Medulla oblongata (tissue), 1 donor: ENCODE measurements at regions not wholly inside any gene's neighbourhood (a gene's known extent, or its start where the extent isn't known, plus 50 kb on each side); places are given as distances from the start of the nearest gene placed in this dataset.
"Not testable (repeated sequence)": the region's sequence is repeated elsewhere in the genome, so short reads cannot be mapped to it uniquely, and the experiment has no call there.

Experiments
- DNase-seq: peaks from one replicate; pipeline ENCODE4 v3.0.0-alpha.2; 2015; ENCODE audit errors: extremely low spot score

DNA sequence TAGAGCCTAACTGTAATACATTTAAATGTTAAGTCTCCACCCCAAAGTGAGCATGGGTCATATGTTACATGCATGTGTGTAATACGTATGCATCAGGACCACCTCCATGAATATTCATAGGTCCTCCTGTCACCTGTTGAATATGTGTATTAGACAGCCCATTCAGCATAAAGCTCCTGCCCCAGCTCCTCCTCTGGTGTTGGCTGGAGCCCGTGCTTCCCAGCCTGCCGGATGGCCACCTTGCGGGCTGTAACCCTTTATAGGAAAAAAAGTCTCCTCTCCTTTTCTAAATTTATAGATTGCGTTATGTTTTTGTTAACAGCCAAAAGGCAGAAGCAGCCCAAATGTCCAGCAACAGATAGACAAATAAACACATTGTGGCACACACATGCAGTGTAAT lies 299.5 kb downstream of the MED10 start:
- DNase-seq, result no peak

DNA sequence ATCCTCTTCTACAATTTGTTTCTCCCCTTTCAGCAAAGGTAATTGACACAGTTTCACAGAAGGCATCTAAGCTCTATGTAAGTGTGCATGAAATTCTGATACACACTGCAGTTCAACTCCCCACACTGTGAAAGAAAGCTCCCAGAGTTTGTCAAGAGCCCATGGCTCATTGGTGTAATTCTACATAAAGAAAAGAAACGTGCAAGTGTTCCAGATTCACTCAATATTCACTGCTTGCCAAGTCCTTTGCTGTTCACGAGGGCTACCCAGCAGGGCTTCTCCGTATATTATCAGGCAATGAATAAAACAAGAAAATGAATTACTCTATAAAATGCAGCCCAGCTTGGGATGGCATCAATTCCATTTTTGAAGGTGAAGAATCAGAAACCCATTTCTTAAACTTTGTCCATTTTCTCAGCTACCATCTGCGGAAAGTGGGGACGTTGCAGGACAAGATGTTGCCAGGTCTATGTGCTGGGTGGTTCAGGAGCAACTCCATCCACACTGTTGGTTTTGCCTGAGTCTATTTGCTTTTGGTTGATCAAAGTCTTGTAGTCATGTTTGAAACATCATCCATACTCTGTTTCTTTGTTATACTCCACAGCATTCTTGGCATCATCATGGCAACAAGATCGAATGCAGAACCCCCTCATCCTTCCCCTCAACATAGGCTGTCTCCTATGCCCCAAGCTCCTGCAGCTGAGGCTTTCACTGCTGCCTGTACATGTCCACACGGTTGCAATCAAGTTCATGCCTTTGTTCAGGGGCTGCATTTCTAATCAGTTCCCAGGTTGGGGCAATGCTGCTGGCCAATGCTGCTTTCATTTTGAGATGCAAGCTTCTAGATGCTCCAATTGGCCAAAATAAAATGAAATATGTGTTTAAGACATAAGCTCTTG lies 301.8 kb downstream of the MED10 start:
- DNase-seq, result no peak

DNA sequence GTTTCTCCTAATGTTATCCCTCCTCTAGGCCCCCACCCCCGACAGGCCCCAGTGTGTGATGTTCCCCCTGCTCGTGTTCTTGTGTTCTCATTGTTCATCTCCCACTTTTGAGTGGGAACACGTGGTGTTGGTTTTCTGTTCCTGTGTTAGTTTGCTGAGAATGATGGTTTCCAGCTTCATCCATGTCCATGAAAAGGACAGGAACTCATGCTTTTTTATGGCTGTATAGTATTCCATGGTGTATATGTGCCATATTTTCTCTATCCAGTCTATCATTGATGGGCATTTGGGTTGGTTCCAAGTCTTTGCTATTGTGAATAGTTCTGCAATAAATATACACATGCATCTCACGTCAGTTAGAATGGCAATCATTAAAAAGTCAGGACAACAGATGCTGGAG lies 305.9 kb downstream of the MED10 start:
- not testable (repeated sequence) for DNase-seq

DNA sequence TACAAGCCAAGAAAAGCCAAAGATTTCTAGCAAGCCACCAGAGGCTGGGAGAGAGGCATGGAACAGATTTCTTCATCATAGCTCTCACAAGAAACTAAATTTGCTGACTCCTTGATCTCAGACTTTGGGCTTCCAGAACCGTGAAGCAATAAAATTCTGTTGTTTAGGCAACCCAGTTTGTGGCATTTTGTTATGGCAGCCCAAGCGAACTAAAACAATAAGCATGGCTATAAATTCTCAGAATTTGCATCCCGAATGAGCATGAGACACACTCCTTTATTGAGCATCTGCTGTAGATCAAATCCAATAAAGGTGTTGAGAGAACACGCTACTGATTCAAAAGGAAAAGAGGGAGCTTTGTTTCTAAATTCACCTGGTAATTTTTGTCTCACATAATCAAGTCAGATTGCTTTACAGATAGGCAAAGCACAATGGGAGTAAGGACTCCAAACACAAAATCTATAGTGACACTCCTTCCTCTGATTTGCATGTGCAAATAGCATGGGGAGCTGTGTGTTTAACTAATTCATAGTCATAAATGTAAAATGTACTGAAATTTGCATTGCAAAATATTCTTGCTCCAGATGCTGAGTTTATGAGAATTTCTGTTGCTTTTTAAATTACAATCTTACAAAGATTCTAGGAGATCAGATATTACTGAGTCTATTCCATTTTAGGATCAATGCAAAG lies 308.7 kb downstream of the MED10 start:
- DNase-seq, result no peak

DNA sequence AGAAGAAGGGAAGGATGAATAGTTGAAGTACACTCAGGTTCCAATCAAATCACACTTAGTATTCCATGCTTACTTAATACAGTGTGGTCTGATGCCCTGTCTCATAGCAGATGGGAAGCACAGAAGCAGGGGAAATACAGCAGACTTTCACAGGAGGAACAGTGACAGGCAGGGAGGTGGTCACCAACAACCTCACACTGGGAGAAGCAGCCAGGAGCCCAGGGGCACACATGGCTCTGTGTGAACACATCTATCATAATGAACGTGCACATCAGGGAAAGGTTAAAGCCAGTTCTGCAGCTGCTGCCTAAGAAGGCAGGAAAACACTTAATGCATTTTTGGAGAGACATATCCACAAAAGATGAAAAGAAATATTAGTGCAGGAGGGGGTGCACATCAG lies 312.3 kb downstream of the MED10 start:
- no peak for DNase-seq

DNA sequence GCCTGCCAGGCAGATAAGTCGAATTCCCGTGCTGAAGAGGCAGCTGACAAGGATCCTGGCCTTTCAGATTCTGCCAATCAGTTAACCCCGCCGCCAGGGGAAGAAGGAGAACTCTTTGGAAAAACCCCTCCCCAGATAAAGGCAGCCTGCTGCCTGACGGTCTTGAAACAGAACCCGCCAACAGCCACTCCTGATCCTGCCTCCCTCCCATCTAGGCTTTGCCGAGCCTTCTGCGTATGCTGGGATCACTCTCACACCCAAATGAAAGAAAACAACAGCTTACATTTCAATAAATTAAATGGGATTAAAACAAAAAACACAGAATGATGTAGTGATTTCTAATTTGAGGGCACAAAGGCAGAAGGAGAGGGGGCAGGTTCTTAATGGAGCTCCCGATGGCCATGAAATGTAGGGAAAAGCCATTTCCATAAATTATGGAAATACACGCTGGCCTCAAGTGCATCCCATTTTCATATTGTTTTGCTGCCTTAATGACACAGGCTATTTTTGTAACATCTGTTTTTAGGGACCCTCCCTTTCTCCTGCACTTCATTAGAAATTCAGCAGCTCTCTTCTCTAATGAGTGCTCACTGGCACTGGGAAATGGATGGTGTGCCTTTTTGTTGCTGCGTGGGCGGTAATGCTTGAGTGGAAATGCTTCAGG lies 319.1 kb downstream of the MED10 start:
- DNase-seq, result no peak

DNA sequence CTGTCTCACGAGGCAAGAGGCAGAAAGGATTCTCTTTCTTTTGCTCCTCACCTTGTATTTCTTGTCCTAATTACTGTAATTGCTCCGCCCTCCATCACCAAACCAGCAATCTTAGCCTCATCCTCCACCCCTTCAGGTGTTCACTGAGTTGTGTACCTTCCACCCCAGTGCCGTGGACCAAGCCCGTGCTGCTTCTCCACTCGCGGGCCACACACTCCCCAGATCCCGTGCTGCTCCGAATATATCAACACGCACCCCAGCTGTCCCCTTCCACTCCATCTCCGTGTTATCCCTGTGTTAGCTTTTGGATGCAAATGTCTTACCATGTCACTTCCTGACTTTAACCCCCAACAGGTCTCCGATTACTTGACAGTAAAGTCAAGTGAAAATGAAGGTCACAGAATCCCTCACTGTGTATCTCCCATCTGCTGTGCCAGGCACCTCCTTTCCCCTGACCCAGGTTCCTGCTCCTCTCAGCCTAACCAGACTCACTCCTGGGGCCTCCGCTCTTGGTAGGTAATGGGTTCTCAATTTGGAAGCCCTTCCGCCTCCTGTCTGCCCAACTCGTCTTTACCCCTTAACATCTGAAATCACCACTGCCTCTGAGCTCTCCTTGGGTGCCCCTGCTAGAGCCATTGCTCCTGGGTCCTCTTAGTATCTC lies 320.2 kb downstream of the MED10 start:
- no peak for DNase-seq

DNA sequence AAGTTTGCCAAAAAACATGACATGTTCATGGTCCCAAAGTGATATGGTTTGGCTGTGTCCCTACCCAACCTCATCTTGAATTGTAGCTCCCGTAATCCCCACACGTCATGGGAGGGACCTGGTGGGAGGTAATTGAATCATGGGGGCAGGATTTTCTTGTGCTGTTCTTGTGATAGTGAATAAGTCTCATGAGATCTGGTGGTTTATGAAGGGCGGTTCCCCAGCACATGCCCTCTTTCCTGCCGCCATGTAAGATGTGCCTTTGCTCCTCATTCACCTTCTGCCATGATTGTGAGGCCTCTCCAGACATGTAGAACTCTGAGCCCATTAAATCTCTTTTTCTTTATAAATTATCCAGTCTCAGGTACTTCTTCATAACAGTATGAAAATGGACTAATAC lies 322.1 kb downstream of the MED10 start:
- DNase-seq, result no peak

DNA sequence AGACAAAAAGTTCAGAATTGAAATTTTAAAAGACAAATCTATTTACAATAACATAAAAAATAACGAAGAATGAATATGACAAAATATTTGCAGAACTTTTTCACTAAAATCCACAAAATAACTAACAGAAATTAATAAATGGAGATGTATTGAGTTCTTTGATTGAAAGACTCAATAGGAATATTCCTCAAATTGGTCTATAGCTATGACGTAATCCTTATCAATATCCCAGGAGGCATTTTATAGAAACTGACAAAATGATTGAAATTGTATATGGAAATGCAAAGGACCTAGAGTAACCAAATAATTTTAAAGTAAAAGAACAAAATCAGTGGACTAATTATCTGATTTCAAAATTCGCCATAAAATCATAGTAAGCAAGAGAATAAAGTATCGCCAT lies 328.7 kb downstream of the MED10 start:
- no peak for DNase-seq

DNA sequence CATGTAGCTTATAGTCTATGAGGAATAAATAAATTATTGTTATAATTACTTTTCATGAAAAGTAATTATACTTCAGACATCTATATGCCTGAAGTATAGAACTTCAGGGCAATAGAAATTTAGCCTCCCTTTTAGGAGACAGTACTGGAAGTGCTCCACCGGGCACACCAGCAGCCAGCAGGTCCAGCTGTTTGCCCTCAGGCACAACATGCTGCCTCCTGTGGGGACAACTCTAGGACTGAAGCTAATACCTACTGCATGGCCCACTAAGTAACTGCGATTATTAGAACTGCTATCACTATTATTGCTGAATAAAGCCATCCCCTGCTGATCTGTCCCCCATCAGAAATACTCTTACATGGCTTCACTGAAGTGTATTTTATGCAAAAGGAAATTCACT lies 329.6 kb downstream of the MED10 start:
- no peak for DNase-seq

DNA sequence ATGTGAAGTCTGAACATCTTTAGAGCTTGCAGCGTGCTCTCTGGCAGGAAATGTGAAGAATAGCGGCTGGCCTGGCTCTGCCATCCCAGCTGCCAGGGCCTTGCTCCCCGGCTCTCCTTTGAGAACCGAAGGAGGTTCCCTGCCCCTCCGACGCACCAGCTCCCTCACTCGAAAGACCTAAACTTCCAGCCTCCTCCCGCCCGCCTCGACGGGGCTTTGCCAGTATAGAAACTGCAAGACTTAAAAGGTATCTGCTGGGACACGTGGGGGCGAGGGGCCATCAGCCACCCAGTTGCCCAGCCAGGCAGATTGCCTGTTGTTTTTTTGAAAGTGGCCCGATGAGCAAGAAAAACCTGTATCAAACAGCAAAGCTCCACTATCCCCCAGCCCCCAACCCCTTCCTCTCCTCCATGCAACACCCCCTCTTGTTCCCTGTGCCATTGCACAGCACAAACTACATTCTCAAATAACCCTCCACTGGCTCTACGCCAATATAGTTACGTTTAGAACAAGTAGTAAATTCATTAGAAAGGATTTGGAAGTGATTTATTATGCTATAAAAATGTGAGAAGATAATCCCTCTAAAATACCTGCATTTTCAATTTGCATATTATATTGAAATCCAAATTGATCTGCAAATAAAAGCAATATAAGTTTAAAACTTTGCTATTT lies 331.9 kb downstream of the MED10 start:
- DNase-seq, result no peak

DNA sequence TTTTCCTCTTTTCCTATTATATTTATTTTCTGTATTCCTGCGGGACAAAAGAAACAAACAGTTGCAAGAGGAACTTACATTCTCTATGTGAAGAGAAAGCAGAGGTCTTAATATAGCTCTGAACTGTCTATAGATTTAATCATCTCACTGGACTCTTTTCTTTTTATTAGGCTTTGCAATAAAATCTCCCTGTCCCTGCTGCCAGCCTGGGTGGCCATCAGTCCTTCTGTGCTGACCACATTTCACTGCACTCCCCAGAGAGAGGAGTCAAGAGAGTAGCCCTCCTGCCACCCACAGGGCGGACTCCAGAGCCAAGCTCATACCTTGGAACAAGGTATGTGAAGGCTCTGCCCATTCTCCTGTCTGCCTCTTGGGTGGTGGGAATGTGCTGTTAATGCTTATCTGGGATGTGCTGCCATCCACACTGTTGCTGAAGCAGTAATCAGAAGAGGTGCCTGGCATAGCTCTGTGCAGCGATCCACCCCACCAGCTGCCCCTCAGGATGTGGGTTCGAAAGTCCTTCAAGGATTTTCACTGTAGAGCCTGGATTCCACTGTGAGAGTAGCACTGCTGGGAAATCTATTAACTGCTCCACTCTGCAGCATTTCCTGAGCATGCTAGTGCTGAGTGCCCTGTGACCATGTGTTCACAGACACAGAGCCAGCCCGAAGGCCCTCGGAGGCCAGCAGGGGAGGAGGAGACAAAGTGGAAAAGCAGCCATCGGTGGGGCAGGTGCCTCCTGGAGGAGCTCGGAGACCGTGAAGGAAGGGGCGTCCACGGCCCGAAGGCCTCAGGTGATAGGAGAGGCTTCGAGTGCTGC lies 334.6 kb downstream of the MED10 start:
- no peak for DNase-seq

DNA sequence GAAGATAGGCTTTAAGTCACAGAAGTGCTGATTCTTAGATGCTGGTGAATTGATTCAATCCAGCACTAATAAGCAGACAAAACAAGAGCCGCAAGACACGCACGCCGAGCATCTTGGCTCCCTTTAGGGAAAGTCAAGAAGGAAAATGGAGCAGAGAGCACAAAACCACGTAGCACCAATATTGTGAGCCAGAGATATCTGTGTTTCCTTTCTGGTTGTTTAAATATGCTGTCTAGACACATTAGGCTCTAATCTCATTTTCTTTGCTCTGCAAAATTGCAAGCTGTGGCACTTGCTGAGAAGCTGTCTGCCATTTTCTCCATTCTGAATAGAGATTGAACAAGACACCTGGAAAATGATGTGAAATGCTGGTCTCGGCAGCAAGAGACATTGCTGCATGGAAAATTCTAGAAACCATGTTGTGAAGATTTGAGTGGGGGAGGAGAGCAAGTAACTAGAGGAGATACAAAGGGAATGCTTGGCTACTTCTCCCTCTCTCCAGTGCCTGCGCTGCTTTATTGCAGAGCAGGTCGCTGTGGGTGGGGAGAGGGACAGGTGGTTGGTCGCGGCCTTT lies 336.3 kb downstream of the MED10 start:
- DNase-seq, result no peak

DNA sequence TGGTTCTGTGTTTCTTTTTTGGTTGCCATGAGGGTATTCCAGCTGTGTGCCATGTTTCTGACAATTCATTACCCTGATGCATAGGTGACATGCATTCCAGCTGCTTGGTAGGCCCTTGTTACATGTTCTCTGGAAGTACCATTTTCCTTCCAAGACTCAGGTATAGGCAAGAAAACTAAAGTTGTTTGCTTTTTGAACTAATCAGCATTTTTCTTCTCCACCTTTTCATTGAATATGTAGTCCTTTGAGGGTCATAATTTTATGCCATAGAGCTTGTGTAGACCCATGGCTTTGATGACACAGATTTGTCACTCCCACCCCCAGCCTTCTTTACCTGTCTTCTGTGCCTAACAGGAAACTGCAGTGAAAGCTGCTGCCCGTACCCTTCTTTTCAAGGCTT lies 339.2 kb downstream of the MED10 start:
- no peak for DNase-seq

DNA sequence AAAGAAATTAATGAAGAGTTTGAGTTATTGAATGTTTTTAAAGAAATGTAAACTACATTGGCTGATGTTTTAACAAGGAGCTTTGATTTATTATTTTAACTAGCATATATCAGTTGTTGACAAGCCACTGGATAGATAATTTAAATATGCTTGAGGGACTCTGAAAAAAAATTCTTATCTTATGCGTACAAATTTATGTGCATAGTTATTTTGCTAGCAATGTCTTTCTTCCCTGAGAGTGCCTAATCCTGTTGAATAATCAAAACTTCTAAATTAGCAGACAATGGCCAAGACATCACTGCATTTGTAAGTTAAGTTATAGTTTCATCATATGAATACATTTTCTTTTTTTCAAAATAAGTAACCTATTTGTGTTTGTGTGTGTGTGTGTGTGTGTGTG lies 342.3 kb downstream of the MED10 start:
- DNase-seq, result no peak

DNA sequence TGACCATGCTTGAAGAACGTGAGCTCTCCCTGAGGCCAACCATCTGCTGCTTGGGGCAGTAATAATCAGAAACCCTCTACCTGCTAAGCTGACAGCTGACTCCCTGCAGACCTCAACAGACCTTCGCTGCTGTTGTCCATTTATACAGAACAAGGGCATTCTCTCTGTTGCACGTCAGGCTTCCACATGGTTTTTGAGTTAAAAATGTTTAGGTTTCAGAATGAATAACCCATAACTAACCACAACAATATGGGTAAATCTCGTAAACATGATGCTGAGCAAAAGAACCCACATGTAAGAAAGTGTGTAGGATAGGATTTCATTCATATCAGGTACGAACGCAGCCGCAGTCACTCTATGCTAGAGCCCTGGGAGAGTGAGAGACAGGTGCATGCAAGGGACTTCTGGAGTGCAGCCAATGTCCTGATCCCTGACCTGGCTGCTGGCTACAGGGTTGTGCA lies 348.5 kb downstream of the MED10 start:
- DNase-seq, result no peak

DNA sequence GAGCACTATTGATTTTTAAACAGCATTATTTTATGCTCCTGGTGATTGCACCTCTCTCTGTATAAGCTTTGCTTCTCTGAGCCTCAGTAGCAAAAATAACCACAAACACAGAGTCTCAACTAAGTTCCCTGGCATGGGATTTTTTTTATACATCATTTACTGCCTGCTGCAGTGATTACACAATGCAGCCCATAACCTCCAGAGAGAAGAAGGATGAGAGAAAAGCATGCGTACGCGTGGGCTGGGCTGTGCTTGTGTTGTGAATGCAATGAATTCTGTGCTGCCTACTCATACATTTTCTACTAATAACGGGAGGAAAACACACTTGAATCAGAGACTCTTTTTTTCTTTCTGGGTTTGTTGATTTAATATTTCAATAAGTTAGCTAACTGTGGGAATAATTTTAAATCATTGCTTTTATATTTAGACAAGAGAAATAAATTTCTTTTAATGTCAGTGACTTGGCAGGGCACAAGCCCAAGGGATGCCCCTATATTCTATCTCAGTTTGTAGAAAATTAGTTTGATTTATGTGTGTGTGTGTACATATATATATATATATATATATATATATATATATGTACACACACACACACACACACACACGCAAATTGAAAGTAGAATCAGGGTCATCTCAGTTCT lies 351.5 kb downstream of the MED10 start:
- no peak for DNase-seq

DNA sequence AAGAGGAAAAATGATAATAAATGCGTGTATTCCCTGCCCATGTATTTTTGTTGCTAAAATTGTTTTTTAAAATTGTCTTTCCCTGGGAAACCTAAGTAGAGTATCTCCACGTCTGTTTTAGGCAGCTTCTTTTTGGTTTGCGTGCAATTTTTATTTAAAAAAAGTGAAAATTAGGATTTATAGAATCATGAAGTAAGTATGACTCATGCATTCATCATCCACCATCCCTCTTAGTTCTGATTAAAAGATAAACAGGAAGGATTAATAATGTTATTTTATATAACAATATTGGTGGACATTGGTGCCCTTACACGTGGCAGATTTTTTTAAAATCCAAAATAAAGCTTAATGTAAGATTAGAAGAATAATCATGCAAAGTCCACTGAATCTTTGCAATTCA lies 358.7 kb downstream of the MED10 start:
- no peak for DNase-seq

DNA sequence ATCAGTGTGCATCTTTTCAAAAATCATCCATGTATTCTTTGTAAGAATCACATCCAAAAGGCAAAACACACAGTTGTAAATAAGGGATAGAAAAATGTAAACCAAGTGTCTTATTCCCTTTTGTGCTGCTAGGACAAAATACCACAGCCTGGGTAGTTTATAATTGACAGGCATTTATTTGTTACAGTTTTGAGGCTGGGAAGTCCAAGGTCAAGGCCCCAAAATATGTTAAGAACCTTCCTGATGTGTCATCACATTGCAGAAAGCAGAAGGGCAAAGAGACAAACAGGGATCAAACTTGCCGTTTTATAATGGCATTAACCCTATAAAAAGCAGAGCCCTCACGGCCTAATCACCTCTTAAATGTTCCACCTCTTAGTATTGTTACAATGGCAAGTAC lies 364.8 kb downstream of the MED10 start:
- DNase-seq, result no peak

DNA sequence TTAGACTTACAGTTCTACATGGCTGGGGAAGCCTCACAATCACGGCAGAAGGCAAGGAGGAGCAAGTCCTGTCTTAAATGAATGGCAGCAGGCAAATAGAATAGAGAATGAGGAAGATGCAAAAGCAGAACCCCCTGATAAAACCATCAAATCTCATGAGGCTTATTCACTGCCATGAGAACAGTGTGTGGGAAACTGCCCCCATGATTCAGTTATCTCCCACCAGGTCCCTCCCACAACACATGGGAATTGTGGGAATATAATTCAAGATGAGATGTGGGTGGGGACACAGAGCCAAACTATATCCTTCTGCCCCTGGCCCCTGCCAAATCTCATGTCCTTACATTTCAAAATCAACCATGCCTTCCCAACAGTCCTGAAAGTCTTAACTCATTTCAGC lies 367.1 kb downstream of the MED10 start:
- DNase-seq, result no peak
